OCI-LY3 (cell line): ENCODE measurements at regions not wholly inside any gene's neighbourhood (a gene's known extent, or its start where the extent isn't known, plus 50 kb on each side); places are given as distances from the start of the nearest gene placed in this dataset.

ENCODE experiments used
- CTCF ChIP-seq: fragments of 200-600, 300-600 bp; sonication (generic); IDR thresholded peaks from 2 replicates; pipeline ENCODE4 v1.5.1; 2014; ENCODE audit warnings: antibody characterized with exemption, low read length, low read depth
- EZH2phosphoT487 ChIP-seq: fragments of 200-600 bp; shearing (Covaris generic); IDR thresholded peaks from 2 replicates; pipeline ENCODE4 v1.6.1; 2018; ENCODE audit warnings: antibody characterized with exemption, mixed run types, low read depth

DNA sequence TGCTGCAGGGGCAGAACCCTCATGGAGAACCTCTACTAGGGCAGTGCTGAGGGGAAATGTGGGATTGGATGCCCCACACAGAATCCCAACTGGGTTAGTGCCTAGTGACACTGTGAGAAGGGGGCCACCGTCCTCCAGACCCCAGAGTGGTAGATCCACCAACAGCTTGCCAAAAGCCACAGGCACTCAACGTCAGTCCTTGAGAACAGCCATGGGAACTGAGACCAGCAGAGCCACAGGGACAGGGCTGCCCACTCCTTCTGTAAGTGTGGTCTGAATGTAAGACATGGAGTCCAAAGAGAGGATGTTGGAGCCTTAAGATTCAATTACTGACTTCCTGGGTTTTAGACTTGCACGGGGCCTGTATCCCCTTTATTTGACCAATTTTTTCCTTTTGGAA, 1451.5 kb downstream of the SI start:
- no peak for TF ChIP-seq CTCF
- no peak for TF ChIP-seq EZH2phosphoT487
